ENCODE measurements at regions not wholly inside any gene's neighbourhood (a gene's known extent, or its start where the extent isn't known, plus 50 kb on each side); places are given as distances from the start of the nearest gene placed in this dataset.

DNA sequence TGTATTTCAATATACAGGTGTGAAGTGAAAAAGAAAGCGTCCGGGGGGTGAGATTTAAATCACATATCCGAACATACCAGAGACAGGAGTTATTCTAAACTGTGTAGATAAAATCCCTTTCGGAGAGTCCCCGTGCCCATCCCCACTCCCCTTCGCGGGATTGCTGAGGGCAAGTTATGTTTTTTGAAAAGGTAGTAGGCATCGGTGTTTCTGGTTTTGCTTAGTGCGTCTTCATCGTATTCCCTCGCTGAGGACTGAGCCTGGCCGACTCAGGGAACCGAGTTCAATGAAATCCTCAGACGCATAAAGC, 583.4 kb downstream of the ZEB2 start:
- WGBS (ENCODE audit: insufficient coverage) = 7% methylated on average over 8 of the region's 14 CpGs
- H3K36me3 ChIP-seq (ENCODE audit: control insufficient read depth, insufficient read depth, low read length) = no peaks in the 10 kb centered on the region
- DNase-seq (no peak), ATAC-seq (no peak)
- H3K27ac ChIP-seq (ENCODE audit: low read length) = no peak overlapping the region
- no peaks in the 10 kb centered on the region for H3K9me3 ChIP-seq (ENCODE audit: control insufficient read depth, insufficient read depth, low read length)
- no peak overlapping the region for H3K4me3 ChIP-seq (ENCODE audit: low read length)
- peak overlapping the region; percentile 85 for H3K4me3 Mint-ChIP-seq
- peaks cover 8% of the 10 kb centered on the region for H3K4me1 ChIP-seq (ENCODE audit: control insufficient read depth, insufficient read depth, low read length)
- H3K4me1 Mint-ChIP-seq = peaks cover 8 to 15% of the 10 kb centered on the region in 2 donors
- intact Hi-C loops (cut with micrococcal nuclease) = no loop called here
- TF ChIP-seq, protein P1, sequence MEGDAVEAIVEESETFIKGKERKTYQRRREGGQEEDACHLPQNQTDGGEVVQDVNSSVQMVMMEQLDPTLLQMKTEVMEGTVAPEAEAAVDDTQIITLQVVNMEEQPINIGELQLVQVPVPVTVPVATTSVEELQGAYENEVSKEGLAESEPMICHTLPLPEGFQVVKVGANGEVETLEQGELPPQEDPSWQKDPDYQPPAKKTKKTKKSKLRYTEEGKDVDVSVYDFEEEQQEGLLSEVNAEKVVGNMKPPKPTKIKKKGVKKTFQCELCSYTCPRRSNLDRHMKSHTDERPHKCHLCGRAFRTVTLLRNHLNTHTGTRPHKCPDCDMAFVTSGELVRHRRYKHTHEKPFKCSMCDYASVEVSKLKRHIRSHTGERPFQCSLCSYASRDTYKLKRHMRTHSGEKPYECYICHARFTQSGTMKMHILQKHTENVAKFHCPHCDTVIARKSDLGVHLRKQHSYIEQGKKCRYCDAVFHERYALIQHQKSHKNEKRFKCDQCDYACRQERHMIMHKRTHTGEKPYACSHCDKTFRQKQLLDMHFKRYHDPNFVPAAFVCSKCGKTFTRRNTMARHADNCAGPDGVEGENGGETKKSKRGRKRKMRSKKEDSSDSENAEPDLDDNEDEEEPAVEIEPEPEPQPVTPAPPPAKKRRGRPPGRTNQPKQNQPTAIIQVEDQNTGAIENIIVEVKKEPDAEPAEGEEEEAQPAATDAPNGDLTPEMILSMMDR (IDR thresholded peaks at IDR 0.05) = no peak
- no peaks in the 10 kb centered on the region for H3K9me3 Mint-ChIP-seq
- H3K27me3 Mint-ChIP-seq (ENCODE audit: low read depth in 2 of 2) = peaks cover 48 to 79% of the 10 kb centered on the region in 2 donors
- peaks cover 16% of the 10 kb centered on the region for H3K27me3 ChIP-seq (ENCODE audit: control insufficient read depth, insufficient read depth, low read length)
- H3K36me3 Mint-ChIP-seq = peaks cover 6% of the 10 kb centered on the region
- H3K27ac Mint-ChIP-seq = no peak overlapping the region

DNA sequence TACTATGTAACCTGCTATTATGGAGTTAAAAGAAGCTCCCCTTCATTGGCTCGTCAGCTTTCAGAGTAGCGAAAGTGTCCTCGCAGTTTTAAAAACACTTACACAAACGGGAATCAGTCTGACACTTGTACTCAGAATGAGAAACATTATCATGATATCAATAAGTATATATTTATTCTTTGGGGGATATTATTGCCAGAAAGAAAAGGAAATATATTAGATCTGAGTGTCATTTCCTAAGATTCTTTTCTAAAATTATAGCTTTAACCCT, 584.5 kb downstream of the ZEB2 start:
- no peak for ATAC-seq
- no peaks in the 10 kb centered on the region for H3K9me3 Mint-ChIP-seq
- intact Hi-C loops (cut with micrococcal nuclease) = no loop called here

DNA sequence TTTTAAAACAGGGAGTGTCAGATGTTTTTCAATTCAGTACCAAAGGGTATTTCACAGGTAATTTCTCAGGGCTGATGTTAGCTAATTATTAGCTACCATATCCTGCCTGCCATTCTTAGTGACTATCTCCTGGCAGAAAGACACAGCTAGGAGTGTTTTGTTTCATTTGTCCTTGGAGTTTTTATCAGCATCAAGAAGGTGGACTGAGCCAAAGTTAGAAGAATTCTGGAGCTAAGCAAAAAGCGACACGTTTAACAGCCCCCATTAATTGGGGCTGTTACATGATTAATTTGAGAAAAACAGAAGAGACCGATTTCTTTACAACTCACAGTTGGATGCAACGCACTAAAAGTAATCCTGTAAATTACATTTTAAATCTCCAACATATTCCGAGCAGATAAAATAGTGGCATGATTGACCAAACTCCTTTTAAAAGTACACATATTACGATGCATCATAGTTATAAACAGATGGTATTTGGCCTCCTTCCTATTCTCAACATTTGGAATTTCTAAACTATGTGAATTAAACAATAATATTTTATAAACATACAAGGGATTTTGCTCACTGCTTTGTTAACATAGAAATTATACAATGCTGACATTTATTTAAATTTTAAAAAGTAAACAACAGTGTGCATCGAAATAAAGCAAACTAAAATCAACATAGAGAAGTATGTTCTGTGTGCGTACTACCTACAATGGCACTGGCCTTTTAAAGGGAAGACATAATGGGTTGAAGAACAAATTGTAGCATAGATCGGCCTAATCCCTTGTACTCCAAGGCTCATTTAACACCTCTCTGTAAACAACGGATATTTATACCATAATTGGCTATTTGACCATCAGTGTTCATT, 585.1 kb downstream of the ZEB2 start:
- ATAC-seq (no peak), DNase-seq (no peak)
- Mint-ChIP-seq H3K27me3 (ENCODE audit: low read depth in 2 of 2) (peaks cover 40 to 70% of the 10 kb centered on the region in 2 donors), H3K27ac (no peak overlapping the region), H3K4me3 (no peak overlapping the region), H3K36me3 (peaks cover 6% of the 10 kb centered on the region), H3K4me1 (peaks cover 8 to 15% of the 10 kb centered on the region in 2 donors), H3K9me3 (no peaks in the 10 kb centered on the region)
- intact Hi-C loops (cut with micrococcal nuclease) = no loop called here
- H3K27me3 ChIP-seq (ENCODE audit: control insufficient read depth, insufficient read depth, low read length) = peaks cover 16% of the 10 kb centered on the region
- H3K36me3 ChIP-seq (ENCODE audit: control insufficient read depth, insufficient read depth, low read length) = no peaks in the 10 kb centered on the region
- no peak overlapping the region for H3K27ac ChIP-seq (ENCODE audit: low read length)
- TF ChIP-seq, protein P1 (IDR thresholded peaks at IDR 0.05) = no peak
- WGBS (ENCODE audit: insufficient coverage) = 94% methylated on average over 7 of the region's 10 CpGs
- H3K4me3 ChIP-seq (ENCODE audit: low read length) = no peak overlapping the region
- H3K9me3 ChIP-seq (ENCODE audit: control insufficient read depth, insufficient read depth, low read length) = no peaks in the 10 kb centered on the region
- peaks cover 8% of the 10 kb centered on the region for H3K4me1 ChIP-seq (ENCODE audit: control insufficient read depth, insufficient read depth, low read length)

More for the DNA sequence above, 584.5 kb downstream of the ZEB2 start:
- Histone ChIP-seq H3K4me1 (ENCODE audit: control insufficient read depth, insufficient read depth, low read length) (peaks cover 8% of the 10 kb centered on the region), H3K4me3 (ENCODE audit: low read length) (no peak overlapping the region), H3K27ac (ENCODE audit: low read length) (no peak overlapping the region), H3K36me3 (ENCODE audit: control insufficient read depth, insufficient read depth, low read length) (no peaks in the 10 kb centered on the region), H3K9me3 (ENCODE audit: control insufficient read depth, insufficient read depth, low read length) (no peaks in the 10 kb centered on the region), H3K27me3 (ENCODE audit: control insufficient read depth, insufficient read depth, low read length) (peaks cover 16% of the 10 kb centered on the region)
- no CpG with 5 or more reads among the region's 4 CpGs for WGBS (ENCODE audit: insufficient coverage)
- no peak for DNase-seq
- Mint-ChIP-seq H3K27ac (no peak overlapping the region), H3K4me3 (no peak overlapping the region), H3K27me3 (ENCODE audit: low read depth in 2 of 2) (peaks cover 42 to 74% of the 10 kb centered on the region in 2 donors), H3K4me1 (peaks cover 8 to 15% of the 10 kb centered on the region in 2 donors), H3K36me3 (peaks cover 6% of the 10 kb centered on the region)
- TF ChIP-seq, protein P1 (IDR thresholded peaks at IDR 0.05) = no peak

Data from natural killer cell (primary cell).